Ishikawa (cell line): ENCODE measurements at regions not wholly inside any gene's neighbourhood (a gene's known extent, or its start where the extent isn't known, plus 50 kb on each side); places are given as distances from the start of the nearest gene placed in this dataset.

ENCODE experiments used
- CEBPB ChIP-seq: IDR thresholded peaks from 2 replicates; pipeline ENCODE4 v1.6.1; 2012
- CREB1 ChIP-seq: IDR thresholded peaks from 2 replicates; pipeline ENCODE4 v1.6.1; 2012; ENCODE audit warnings: low read depth
- EGR1 ChIP-seq: IDR thresholded peaks from 2 replicates; pipeline ENCODE4 v1.6.1; 2012
- EP300 ChIP-seq: IDR thresholded peaks from 2 replicates; pipeline ENCODE4 v1.6.1; 2012; ENCODE audit warnings: borderline replicate concordance
- FOXM1 ChIP-seq: IDR thresholded peaks from 2 replicates; pipeline ENCODE4 v1.6.1; 2012; ENCODE audit warnings: low read depth, borderline replicate concordance
- NFIC ChIP-seq: IDR thresholded peaks from 2 replicates; pipeline ENCODE4 v1.6.1; 2012
- RAD21 ChIP-seq: IDR thresholded peaks from 2 replicates; pipeline ENCODE4 v1.6.1; 2012; ENCODE audit warnings: low read depth
- TAF1 ChIP-seq: IDR thresholded peaks from 2 replicates; pipeline ENCODE4 v1.6.1; 2012; ENCODE audit warnings: low read depth, mild to moderate bottlenecking
- TCF12 ChIP-seq: IDR thresholded peaks from 2 replicates; pipeline ENCODE4 v1.6.1; 2012; ENCODE audit warnings: low read depth
- TEAD4 ChIP-seq: IDR thresholded peaks from 2 replicates; pipeline ENCODE4 v1.6.1; 2012
- YY1 ChIP-seq: IDR thresholded peaks from 2 replicates; pipeline ENCODE4 v1.6.1; 2012; ENCODE audit warnings: low read depth
- TF ChIP-seq, protein P1 (sequence below): IDR thresholded peaks from 2 replicates; pipeline ENCODE4 v1.6.1; 2012; ENCODE audit warnings: low read depth, mild to moderate bottlenecking
- TF ChIP-seq, protein P2 (sequence below): IDR thresholded peaks from 2 replicates; pipeline ENCODE4 v1.6.1; 2012
- TF ChIP-seq, protein P3 (sequence below): IDR thresholded peaks from 2 replicates; pipeline ENCODE4 v1.6.1; 2012

DNA sequence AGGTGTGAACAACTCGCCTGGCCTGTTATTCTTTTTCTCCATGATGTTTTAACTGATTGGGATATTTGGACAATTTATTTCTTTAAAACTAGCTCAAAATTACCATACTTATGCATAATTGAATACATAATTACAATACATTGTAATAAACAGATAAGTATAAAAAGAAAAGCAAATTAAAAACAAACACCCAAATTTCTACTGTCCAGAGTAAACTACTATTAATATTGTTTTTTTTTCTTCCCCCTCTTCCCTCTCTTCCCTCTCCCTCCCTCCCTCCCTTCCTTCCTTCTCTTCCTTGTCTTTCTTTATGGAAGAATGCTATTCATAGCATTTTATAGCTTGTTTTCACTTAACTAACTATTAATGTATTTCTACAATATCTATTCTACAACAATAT is 117.7 kb upstream of the IVNS1ABP start:
- TF ChIP-seq FOXM1 (no peak), TAF1 (no peak), EP300 (no peak), EGR1 (no peak), CEBPB (no peak), TCF12 (no peak), RAD21 (no peak), YY1 (no peak), CREB1 (no peak), TEAD4 (no peak), NFIC (no peak)
- TF ChIP-seq, protein P1, sequence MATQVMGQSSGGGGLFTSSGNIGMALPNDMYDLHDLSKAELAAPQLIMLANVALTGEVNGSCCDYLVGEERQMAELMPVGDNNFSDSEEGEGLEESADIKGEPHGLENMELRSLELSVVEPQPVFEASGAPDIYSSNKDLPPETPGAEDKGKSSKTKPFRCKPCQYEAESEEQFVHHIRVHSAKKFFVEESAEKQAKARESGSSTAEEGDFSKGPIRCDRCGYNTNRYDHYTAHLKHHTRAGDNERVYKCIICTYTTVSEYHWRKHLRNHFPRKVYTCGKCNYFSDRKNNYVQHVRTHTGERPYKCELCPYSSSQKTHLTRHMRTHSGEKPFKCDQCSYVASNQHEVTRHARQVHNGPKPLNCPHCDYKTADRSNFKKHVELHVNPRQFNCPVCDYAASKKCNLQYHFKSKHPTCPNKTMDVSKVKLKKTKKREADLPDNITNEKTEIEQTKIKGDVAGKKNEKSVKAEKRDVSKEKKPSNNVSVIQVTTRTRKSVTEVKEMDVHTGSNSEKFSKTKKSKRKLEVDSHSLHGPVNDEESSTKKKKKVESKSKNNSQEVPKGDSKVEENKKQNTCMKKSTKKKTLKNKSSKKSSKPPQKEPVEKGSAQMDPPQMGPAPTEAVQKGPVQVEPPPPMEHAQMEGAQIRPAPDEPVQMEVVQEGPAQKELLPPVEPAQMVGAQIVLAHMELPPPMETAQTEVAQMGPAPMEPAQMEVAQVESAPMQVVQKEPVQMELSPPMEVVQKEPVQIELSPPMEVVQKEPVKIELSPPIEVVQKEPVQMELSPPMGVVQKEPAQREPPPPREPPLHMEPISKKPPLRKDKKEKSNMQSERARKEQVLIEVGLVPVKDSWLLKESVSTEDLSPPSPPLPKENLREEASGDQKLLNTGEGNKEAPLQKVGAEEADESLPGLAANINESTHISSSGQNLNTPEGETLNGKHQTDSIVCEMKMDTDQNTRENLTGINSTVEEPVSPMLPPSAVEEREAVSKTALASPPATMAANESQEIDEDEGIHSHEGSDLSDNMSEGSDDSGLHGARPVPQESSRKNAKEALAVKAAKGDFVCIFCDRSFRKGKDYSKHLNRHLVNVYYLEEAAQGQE: no peak
- TF ChIP-seq, protein P2, sequence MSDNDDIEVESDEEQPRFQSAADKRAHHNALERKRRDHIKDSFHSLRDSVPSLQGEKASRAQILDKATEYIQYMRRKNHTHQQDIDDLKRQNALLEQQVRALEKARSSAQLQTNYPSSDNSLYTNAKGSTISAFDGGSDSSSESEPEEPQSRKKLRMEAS: no peak
- TF ChIP-seq, protein P3, sequence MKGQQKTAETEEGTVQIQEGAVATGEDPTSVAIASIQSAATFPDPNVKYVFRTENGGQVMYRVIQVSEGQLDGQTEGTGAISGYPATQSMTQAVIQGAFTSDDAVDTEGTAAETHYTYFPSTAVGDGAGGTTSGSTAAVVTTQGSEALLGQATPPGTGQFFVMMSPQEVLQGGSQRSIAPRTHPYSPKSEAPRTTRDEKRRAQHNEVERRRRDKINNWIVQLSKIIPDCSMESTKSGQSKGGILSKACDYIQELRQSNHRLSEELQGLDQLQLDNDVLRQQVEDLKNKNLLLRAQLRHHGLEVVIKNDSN: no peak
